ENCODE measurements at regions not wholly inside any gene's neighbourhood (a gene's known extent, or its start where the extent isn't known, plus 50 kb on each side); places are given as distances from the start of the nearest gene placed in this dataset.

DNA sequence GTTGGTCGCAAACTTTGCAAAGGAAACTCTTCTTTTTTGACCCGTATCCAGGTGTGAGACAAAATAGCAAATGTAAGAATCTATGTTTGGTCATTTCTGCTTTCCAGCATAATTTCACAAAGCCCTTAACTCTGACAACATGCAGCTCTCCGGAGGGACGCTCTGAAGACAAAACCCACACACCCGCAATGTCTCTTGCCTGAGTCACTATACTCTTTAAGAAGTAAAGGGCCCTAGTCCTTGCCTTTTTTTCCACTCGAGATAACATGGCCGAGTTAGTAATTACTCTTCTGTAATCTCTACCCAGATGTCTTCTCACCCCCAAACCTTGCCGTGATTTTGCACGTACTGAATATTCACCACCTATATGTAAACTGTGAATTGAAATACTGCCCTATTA is 115.7 kb upstream of the ADAMTS9 start:
- no peak for DNase-seq (ENCODE audit: low spot score)
- Mint-ChIP-seq H3K4me1 (ENCODE audit: unreplicated experiment) (peaks cover 15% of the 10 kb centered on the region), H3K36me3 (ENCODE audit: low read depth, unreplicated experiment) (no peaks in the 10 kb centered on the region), H3K4me3 (ENCODE audit: unreplicated experiment) (no peak overlapping the region), H3K27me3 (ENCODE audit: unreplicated experiment) (no peaks in the 10 kb centered on the region), H3K9me3 (ENCODE audit: unreplicated experiment) (no peaks in the 10 kb centered on the region), H3K27ac (ENCODE audit: unreplicated experiment) (no peak overlapping the region)
- TF ChIP-seq, protein P1, sequence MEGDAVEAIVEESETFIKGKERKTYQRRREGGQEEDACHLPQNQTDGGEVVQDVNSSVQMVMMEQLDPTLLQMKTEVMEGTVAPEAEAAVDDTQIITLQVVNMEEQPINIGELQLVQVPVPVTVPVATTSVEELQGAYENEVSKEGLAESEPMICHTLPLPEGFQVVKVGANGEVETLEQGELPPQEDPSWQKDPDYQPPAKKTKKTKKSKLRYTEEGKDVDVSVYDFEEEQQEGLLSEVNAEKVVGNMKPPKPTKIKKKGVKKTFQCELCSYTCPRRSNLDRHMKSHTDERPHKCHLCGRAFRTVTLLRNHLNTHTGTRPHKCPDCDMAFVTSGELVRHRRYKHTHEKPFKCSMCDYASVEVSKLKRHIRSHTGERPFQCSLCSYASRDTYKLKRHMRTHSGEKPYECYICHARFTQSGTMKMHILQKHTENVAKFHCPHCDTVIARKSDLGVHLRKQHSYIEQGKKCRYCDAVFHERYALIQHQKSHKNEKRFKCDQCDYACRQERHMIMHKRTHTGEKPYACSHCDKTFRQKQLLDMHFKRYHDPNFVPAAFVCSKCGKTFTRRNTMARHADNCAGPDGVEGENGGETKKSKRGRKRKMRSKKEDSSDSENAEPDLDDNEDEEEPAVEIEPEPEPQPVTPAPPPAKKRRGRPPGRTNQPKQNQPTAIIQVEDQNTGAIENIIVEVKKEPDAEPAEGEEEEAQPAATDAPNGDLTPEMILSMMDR (IDR thresholded peaks at IDR 0.05; ENCODE audit: unreplicated experiment): no peak

DNA sequence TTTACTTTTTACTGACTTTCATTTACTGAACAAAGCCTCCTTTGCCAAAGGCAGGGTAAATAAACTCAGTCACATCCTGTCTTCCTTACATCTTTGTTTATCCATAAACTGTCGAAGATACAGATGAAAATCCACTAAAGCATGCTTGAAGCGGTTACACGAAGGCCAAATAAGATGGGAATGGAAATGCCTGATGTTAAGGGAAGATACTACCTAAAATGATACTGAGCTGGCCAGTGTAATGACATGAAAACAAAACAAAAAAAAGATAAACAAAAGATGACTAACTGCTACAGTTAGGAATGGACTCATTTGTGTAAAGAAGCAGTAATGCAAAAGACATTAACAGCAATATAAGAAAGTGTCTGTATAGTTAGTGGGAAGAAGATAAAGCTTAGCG is 114.7 kb upstream of the ADAMTS9 start:
- Mint-ChIP-seq H3K27me3 (ENCODE audit: unreplicated experiment) (no peaks in the 10 kb centered on the region), H3K27ac (ENCODE audit: unreplicated experiment) (no peak overlapping the region), H3K4me3 (ENCODE audit: unreplicated experiment) (no peak overlapping the region), H3K4me1 (ENCODE audit: unreplicated experiment) (peaks cover 16% of the 10 kb centered on the region), H3K36me3 (ENCODE audit: low read depth, unreplicated experiment) (no peaks in the 10 kb centered on the region), H3K9me3 (ENCODE audit: unreplicated experiment) (no peaks in the 10 kb centered on the region)
- TF ChIP-seq, protein P1 (IDR thresholded peaks at IDR 0.05; ENCODE audit: unreplicated experiment): no peak
- DNase-seq (ENCODE audit: low spot score): no peak

DNA sequence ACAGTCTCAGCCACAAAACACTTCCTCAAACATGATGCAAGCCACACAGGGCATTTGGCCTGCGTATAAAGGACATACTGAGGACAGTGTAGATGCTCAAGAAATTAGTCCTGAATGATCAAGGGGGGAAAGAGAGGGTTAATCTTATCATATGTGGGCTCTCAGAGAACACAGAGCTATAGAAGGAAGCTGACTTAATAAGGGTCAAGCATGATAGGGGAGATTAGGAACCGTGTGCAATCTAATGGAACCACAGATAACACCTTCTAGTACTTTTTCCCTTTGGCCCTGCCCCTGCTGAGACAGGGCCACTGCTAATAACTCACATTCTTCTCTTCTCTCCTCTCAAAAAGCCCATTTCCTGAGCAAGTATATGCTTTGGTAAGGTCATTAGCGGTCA is 114.1 kb upstream of the ADAMTS9 start:
- H3K36me3 Mint-ChIP-seq (ENCODE audit: low read depth, unreplicated experiment): no peaks in the 10 kb centered on the region
- H3K4me3 Mint-ChIP-seq (ENCODE audit: unreplicated experiment): no peak overlapping the region
- peaks cover 20% of the 10 kb centered on the region for H3K4me1 Mint-ChIP-seq (ENCODE audit: unreplicated experiment)
- DNase-seq (ENCODE audit: low spot score): no peak
- no peaks in the 10 kb centered on the region for H3K9me3 Mint-ChIP-seq (ENCODE audit: unreplicated experiment)
- TF ChIP-seq, protein P1 (IDR thresholded peaks at IDR 0.05; ENCODE audit: unreplicated experiment): no peak
- no peaks in the 10 kb centered on the region for H3K27me3 Mint-ChIP-seq (ENCODE audit: unreplicated experiment)
- H3K27ac Mint-ChIP-seq (ENCODE audit: unreplicated experiment): no peak overlapping the region

GRCh38 chr3:64799606-64800005 is 111.8 kb upstream of the ADAMTS9 start:
- Mint-ChIP-seq H3K4me1 (ENCODE audit: unreplicated experiment) (peaks cover 36% of the 10 kb centered on the region), H3K4me3 (ENCODE audit: unreplicated experiment) (no peak overlapping the region), H3K27ac (ENCODE audit: unreplicated experiment) (no peak overlapping the region), H3K36me3 (ENCODE audit: low read depth, unreplicated experiment) (no peaks in the 10 kb centered on the region), H3K9me3 (ENCODE audit: unreplicated experiment) (no peaks in the 10 kb centered on the region), H3K27me3 (ENCODE audit: unreplicated experiment) (no peaks in the 10 kb centered on the region)
- no peak for DNase-seq (ENCODE audit: low spot score)
- TF ChIP-seq, protein P1 (IDR thresholded peaks at IDR 0.05; ENCODE audit: unreplicated experiment): no peak

DNA sequence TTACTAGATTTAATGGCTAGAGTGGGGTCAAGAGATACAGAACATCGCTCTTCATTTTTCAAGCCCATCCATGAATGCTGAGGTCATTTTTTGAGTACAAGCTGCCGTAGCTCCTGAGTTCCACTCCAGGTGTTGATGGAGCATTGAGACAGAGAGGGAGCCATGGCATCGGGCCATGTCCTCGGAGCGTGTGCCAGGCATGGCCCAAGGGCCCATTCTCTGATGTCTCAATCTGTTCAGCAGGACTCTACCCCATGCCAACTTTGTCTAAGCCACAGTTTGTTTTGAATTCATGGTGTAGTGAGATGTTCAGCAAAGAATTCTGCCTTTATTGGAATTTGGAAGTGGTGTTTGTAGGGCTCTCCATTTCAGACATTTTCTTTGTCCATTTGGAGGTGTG is 110.5 kb upstream of the ADAMTS9 start:
- peaks cover 36% of the 10 kb centered on the region for H3K4me1 Mint-ChIP-seq (ENCODE audit: unreplicated experiment)
- no peak for DNase-seq (ENCODE audit: low spot score)
- TF ChIP-seq, protein P1 (IDR thresholded peaks at IDR 0.05; ENCODE audit: unreplicated experiment): no peak
- no peak overlapping the region for H3K4me3 Mint-ChIP-seq (ENCODE audit: unreplicated experiment)
- no peaks in the 10 kb centered on the region for H3K36me3 Mint-ChIP-seq (ENCODE audit: low read depth, unreplicated experiment)
- no peak overlapping the region for H3K27ac Mint-ChIP-seq (ENCODE audit: unreplicated experiment)
- no peaks in the 10 kb centered on the region for H3K9me3 Mint-ChIP-seq (ENCODE audit: unreplicated experiment)
- no peaks in the 10 kb centered on the region for H3K27me3 Mint-ChIP-seq (ENCODE audit: unreplicated experiment)

Measured in endothelial cell (in vitro differentiated cells).